ENCODE measurements at regions not wholly inside any gene's neighbourhood (a gene's known extent, or its start where the extent isn't known, plus 50 kb on each side); places are given as distances from the start of the nearest gene placed in this dataset.
"Not testable (repeated sequence)": the region's sequence is repeated elsewhere in the genome, so short reads cannot be mapped to it uniquely, and the experiment has no call there.

DNA sequence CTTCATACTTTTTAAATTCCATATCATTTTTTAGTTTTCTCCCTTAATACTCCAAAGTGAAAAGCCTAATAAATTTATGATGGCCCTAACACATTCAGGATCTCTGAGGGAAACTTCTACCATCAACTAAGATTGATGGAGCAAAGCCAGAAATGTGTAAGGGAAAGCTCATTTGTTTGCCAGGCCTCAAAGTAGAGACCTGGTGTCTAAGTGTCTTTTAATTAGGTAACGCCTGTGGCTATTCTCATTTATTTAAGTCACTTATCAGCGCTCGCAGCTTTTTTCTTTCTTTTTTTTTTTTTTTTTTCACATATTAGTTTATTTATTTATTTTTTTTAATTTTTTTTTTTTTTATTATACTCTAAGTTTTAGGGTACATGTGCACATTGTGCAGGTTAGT is 242.4 kb downstream of the TMA16 start:
- no peaks in the 10 kb centered on the region for H3K4me1 Mint-ChIP-seq
- no peak for DNase-seq
- H3K36me3 Mint-ChIP-seq (ENCODE audit: low read depth) = no peaks in the 10 kb centered on the region
- H3K9me3 Mint-ChIP-seq = no peaks in the 10 kb centered on the region
- H3K4me3 Mint-ChIP-seq = no peak overlapping the region
- no peak for TF ChIP-seq CTCF (IDR thresholded peaks at IDR 0.05)
- no peak overlapping the region for H3K27ac Mint-ChIP-seq
- H3K27me3 Mint-ChIP-seq (ENCODE audit: low read depth, poor library complexity) = no peaks in the 10 kb centered on the region

- not testable (repeated sequence) for H3K9me3 Mint-ChIP-seq; H3K27ac Mint-ChIP-seq; H3K4me3 Mint-ChIP-seq; H3K36me3 Mint-ChIP-seq (ENCODE audit: low read depth); H3K27me3 Mint-ChIP-seq (ENCODE audit: low read depth, poor library complexity); DNase-seq; H3K4me1 Mint-ChIP-seq
Measured at GRCh38 chr4:163737846-163738245, 243.4 kb downstream of the TMA16 start.

GRCh38 chr4:163738521-163738920 is 244.0 kb downstream of the TMA16 start:
- Mint-ChIP-seq H3K36me3 (ENCODE audit: low read depth) (no peaks in the 10 kb centered on the region), H3K4me3 (no peak overlapping the region), H3K27ac (no peak overlapping the region), H3K27me3 (ENCODE audit: low read depth, poor library complexity) (no peaks in the 10 kb centered on the region), H3K9me3 (no peaks in the 10 kb centered on the region), H3K4me1 (no peaks in the 10 kb centered on the region)
- DNase-seq = no peak
- TF ChIP-seq CTCF (IDR thresholded peaks at IDR 0.05) = no peak

GRCh38 chr4:163744861-163745260 is 250.4 kb downstream of the TMA16 start:
- Mint-ChIP-seq H3K4me3 (no peak overlapping the region), H3K9me3 (peaks cover 24% of the 10 kb centered on the region), H3K27ac (no peak overlapping the region), H3K4me1 (no peaks in the 10 kb centered on the region), H3K27me3 (ENCODE audit: low read depth, poor library complexity) (peaks cover 4% of the 10 kb centered on the region), H3K36me3 (ENCODE audit: low read depth) (no peaks in the 10 kb centered on the region)
- no peak for TF ChIP-seq CTCF (IDR thresholded peaks at IDR 0.05)
- DNase-seq = no peak

- Mint-ChIP-seq H3K4me1 (no peaks in the 10 kb centered on the region), H3K27me3 (ENCODE audit: low read depth, poor library complexity) (peaks cover 4% of the 10 kb centered on the region), H3K9me3 (peaks cover 24% of the 10 kb centered on the region), H3K36me3 (ENCODE audit: low read depth) (no peaks in the 10 kb centered on the region), H3K4me3 (no peak overlapping the region), H3K27ac (no peak overlapping the region)
- DNase-seq = no peak
- TF ChIP-seq CTCF (IDR thresholded peaks at IDR 0.05) = no peak
Measured at GRCh38 chr4:163747293-163747692, 252.8 kb downstream of the TMA16 start.

- Mint-ChIP-seq H3K27ac (no peak overlapping the region), H3K4me3 (no peak overlapping the region), H3K27me3 (ENCODE audit: low read depth, poor library complexity) (peaks cover 4% of the 10 kb centered on the region), H3K9me3 (peaks cover 24% of the 10 kb centered on the region), H3K4me1 (no peaks in the 10 kb centered on the region), H3K36me3 (ENCODE audit: low read depth) (no peaks in the 10 kb centered on the region)
- no peak for TF ChIP-seq CTCF (IDR thresholded peaks at IDR 0.05)
- no peak for DNase-seq
Measured at GRCh38 chr4:163747886-163748285, 253.4 kb downstream of the TMA16 start.

All from nephron progenitor cell (in vitro differentiated cells).